GM23338 (cell line): ENCODE measurements at regions not wholly inside any gene's neighbourhood (a gene's known extent, or its start where the extent isn't known, plus 50 kb on each side); places are given as distances from the start of the nearest gene placed in this dataset.
A peak's percentile ranks its signal among the peaks of the same experiment; 100 is the strongest.
"Not testable (repeated sequence)": the region's sequence is repeated elsewhere in the genome, so short reads cannot be mapped to it uniquely, and the experiment has no call there.

ENCODE experiments used
- ATAC-seq: fragments of 200-7000 bp; cut with Tn5 transposase; 3 replicates; pipeline ENCODE4 v1.9.1; 2020
- DNase-seq: peaks from one replicate; pipeline ENCODE4 v3.0.0-alpha.2; 2015; ENCODE audit warnings: low spot score
- H2AFZ ChIP-seq: fragments of 200-600 bp; sonication (generic); 2 replicates; pipeline ENCODE4 v1.8.0; 2016; ENCODE audit warnings: antibody characterized with exemption, mild to moderate bottlenecking, moderate library complexity
- H3F3A ChIP-seq: fragments of 200-600 bp; sonication (generic); replicated peaks from 2 replicates; pipeline ENCODE4 v1.8.0; 2017; ENCODE audit warnings: antibody characterized with exemption, mixed run types, low read depth
- H3K27ac ChIP-seq: fragments of 200-600 bp; sonication (generic); 2 replicates; pipeline ENCODE4 v1.6.1; 2016; ENCODE audit warnings: low read depth
- H3K27me3 ChIP-seq: fragments of 200-600 bp; sonication (generic); 2 replicates; pipeline ENCODE4 v1.8.0; 2016; ENCODE audit warnings: mild to moderate bottlenecking, mixed run types, moderate library complexity; ENCODE audit not compliant: insufficient read depth
- H3K36me3 ChIP-seq: fragments of 200-600 bp; sonication (generic); 2 replicates; pipeline ENCODE4 v1.8.0; 2016; ENCODE audit warnings: mild to moderate bottlenecking; ENCODE audit not compliant: insufficient read depth
- H3K4me1 ChIP-seq: fragments of 200-600 bp; sonication (generic); 2 replicates; pipeline ENCODE4 v1.8.0; 2016; ENCODE audit warnings: mild to moderate bottlenecking, moderate library complexity; ENCODE audit not compliant: insufficient read depth
- H3K4me2 ChIP-seq: fragments of 200-600 bp; sonication (generic); 2 replicates; pipeline ENCODE4 v1.7.1; 2017; ENCODE audit warnings: mixed run types
- H3K4me3 ChIP-seq: fragments of 200-600 bp; sonication (generic); 2 replicates; pipeline ENCODE4 v1.6.1; 2016; ENCODE audit warnings: mixed run types
- H3K79me2 ChIP-seq: fragments of 200-600 bp; sonication (generic); replicated peaks from 2 replicates; pipeline ENCODE4 v1.8.0; 2017; ENCODE audit warnings: mild to moderate bottlenecking; ENCODE audit not compliant: insufficient read depth
- H3K9me2 ChIP-seq: fragments of 200-600 bp; sonication (generic); 2 replicates; pipeline ENCODE4 v1.8.0; 2017; ENCODE audit not compliant: insufficient read depth
- H4K20me1 ChIP-seq: fragments of 200-600 bp; sonication (generic); replicated peaks from 2 replicates; pipeline ENCODE4 v1.8.0; 2017; ENCODE audit warnings: mild to moderate bottlenecking; ENCODE audit not compliant: insufficient read depth
- H3K27ac Mint-ChIP-seq: 2 replicates; pipeline ENCODE4 v1.8.0; 2020; ENCODE audit warnings: inconsistent platforms, mild to moderate bottlenecking, moderate library complexity, mixed read lengths
- H3K27me3 Mint-ChIP-seq: 3 replicates; pipeline ENCODE4 v1.8.0; 2022; ENCODE audit warnings: low read depth, mild to moderate bottlenecking, moderate library complexity, mixed read lengths, inconsistent platforms; ENCODE audit not compliant: insufficient read depth, poor library complexity
- H3K36me3 Mint-ChIP-seq: 3 replicates; pipeline ENCODE4 v1.8.0; 2021; ENCODE audit warnings: low read depth, mild to moderate bottlenecking, inconsistent platforms, moderate library complexity, mixed read lengths
- H3K4me1 Mint-ChIP-seq: 3 replicates; pipeline ENCODE4 v1.8.0; 2020; ENCODE audit warnings: mild to moderate bottlenecking, inconsistent platforms, mixed read lengths
- H3K4me3 Mint-ChIP-seq: 3 replicates; pipeline ENCODE4 v1.8.0; 2021; ENCODE audit warnings: moderate library complexity, mild to moderate bottlenecking, inconsistent platforms, mixed read lengths
- H3K9me3 Mint-ChIP-seq: 3 replicates; pipeline ENCODE4 v1.8.0; 2020; ENCODE audit warnings: moderate library complexity, mild to moderate bottlenecking, inconsistent platforms, mixed read lengths
- POLR2AphosphoS5 ChIP-seq: IDR thresholded peaks from 2 replicates; pipeline ENCODE4 v1.6.1; 2016; ENCODE audit warnings: antibody characterized with exemption, low read depth
- STAT1 ChIP-seq: IDR thresholded peaks from one replicate; pipeline ENCODE4 v1.6.1; 2016; ENCODE audit warnings: antibody characterized with exemption; ENCODE audit not compliant: unreplicated experiment
- ZNF462 ChIP-seq: fragments of 250-450 bp; sonication (Bioruptor Pico); IDR thresholded peaks from 2 replicates; pipeline ENCODE4 v1.5.0; 2020; ENCODE audit warnings: mild to moderate bottlenecking, moderate library complexity
- TF ChIP-seq, protein P1 (sequence below), 2 experiments: fragments of 200-600 bp in 1 of 2; sonication (generic) in 1 of 2; conservative IDR thresholded peaks; 2 replicates each; pipeline versions ENCODE4 v1.5.1 to v1.6.1; 2016 to 2017; ENCODE audit warnings: antibody characterized with exemption in 2 of 2, low read depth in 2 of 2, mild to moderate bottlenecking in 2 of 2, moderate library complexity in 1 of 2

GRCh38 chrY:18909846-18910245 lies 136.3 kb upstream of the HSFY2 start (continued):
- TF ChIP-seq ZNF462 (CRISPR knock-in tag) = no peak

GRCh38 chrY:18906198-18906597 lies 132.7 kb upstream of the HSFY2 start:
- TF ChIP-seq, protein P1, sequence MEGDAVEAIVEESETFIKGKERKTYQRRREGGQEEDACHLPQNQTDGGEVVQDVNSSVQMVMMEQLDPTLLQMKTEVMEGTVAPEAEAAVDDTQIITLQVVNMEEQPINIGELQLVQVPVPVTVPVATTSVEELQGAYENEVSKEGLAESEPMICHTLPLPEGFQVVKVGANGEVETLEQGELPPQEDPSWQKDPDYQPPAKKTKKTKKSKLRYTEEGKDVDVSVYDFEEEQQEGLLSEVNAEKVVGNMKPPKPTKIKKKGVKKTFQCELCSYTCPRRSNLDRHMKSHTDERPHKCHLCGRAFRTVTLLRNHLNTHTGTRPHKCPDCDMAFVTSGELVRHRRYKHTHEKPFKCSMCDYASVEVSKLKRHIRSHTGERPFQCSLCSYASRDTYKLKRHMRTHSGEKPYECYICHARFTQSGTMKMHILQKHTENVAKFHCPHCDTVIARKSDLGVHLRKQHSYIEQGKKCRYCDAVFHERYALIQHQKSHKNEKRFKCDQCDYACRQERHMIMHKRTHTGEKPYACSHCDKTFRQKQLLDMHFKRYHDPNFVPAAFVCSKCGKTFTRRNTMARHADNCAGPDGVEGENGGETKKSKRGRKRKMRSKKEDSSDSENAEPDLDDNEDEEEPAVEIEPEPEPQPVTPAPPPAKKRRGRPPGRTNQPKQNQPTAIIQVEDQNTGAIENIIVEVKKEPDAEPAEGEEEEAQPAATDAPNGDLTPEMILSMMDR (conservative IDR thresholded peaks at IDR 0.05; ENCODE audit: low read depth in 2 of 2) = peak in 1 of 2 experiments; percentile 11; a peak in 1 of 4 replicates
- not testable (repeated sequence) for H4K20me1 ChIP-seq, H3K27ac ChIP-seq, ATAC-seq, H3K4me2 ChIP-seq, H3K9me3 Mint-ChIP-seq, H3K79me2 ChIP-seq, H3K4me3 ChIP-seq, H3K4me3 Mint-ChIP-seq, H3K36me3 Mint-ChIP-seq, H2AFZ ChIP-seq, H3K27me3 ChIP-seq, H3K9me2 ChIP-seq, H3K4me1 ChIP-seq, H3K36me3 ChIP-seq, H3F3A ChIP-seq, H3K27me3 Mint-ChIP-seq, DNase-seq, H3K27ac Mint-ChIP-seq
- H3K4me1 Mint-ChIP-seq = peaks cover 17% of the 10 kb centered on the region

DNA sequence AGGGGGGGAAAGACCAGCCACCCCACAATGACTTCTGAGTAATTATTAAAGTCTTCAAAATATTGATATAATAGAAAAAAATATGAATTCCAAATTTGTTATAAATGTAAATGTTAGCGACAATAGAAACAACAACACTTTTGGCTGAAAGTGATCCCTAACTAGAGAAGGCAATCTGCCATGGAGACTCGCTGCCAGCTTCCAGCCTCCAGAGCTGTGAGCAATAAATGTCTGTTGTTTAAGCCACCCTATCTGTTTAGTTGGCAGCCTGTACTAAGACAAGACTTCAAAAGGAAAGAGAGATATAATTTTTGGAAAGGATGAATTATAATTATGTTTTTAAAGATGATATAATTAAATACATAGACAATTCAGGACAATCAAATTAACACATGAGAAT lies 130.8 kb upstream of the HSFY2 start:
- no peak overlapping the region for H2AFZ ChIP-seq

More for the DNA sequence above, 130.8 kb upstream of the HSFY2 start:
- TF ChIP-seq POLR2AphosphoS5 (no peak), STAT1 (no peak)
- no peak overlapping the region for H3K27ac Mint-ChIP-seq
- Histone ChIP-seq H3K4me2 (no peak overlapping the region), H4K20me1 (no peaks in the 10 kb centered on the region), H3F3A (no peaks in the 10 kb centered on the region), H3K9me2 (no peaks in the 10 kb centered on the region), H3K27ac (no peak overlapping the region), H3K36me3 (no peaks in the 10 kb centered on the region), H3K4me1 (peaks cover 9% of the 10 kb centered on the region), H3K79me2 (no peaks in the 10 kb centered on the region), H3K4me3 (no peak overlapping the region), H3K27me3 (no peaks in the 10 kb centered on the region)
- no peaks in the 10 kb centered on the region for H3K36me3 Mint-ChIP-seq
- DNase-seq (no peak), ATAC-seq (no peak)
- no peaks in the 10 kb centered on the region for H3K27me3 Mint-ChIP-seq
- H3K4me3 Mint-ChIP-seq = no peak overlapping the region
- H3K9me3 Mint-ChIP-seq = no peaks in the 10 kb centered on the region; the same call in 2 of the 3 replicates
- peaks cover 17% of the 10 kb centered on the region for H3K4me1 Mint-ChIP-seq
